HG02884 (cell line): ENCODE measurements at regions not wholly inside any gene's neighbourhood (a gene's known extent, or its start where the extent isn't known, plus 50 kb on each side); places are given as distances from the start of the nearest gene placed in this dataset.

Experiments
- ATAC-seq: cut with Tn5 transposase; IDR thresholded peaks from one replicate; pipeline ENCODE4 v1.9.1; 2021; ENCODE audit warnings: mild to moderate bottlenecking, moderate library complexity; ENCODE audit not compliant: unreplicated experiment

GRCh38 chr14:105838591-105839424 is 312.4 kb downstream of the TMEM121 start:
- ATAC-seq, result no peak

GRCh38 chr14:105839425-105840265 is 313.3 kb downstream of the TMEM121 start:
- ATAC-seq, result no peak

GRCh38 chr14:105840266-105841021 is 314.1 kb downstream of the TMEM121 start:
- ATAC-seq, result no peak

- no peak for ATAC-seq
Observed at GRCh38 chr14:105841022-105842009, 314.9 kb downstream of the TMEM121 start.

GRCh38 chr14:105842105-105842504 is 315.7 kb downstream of the TMEM121 start:
- ATAC-seq, result no peak

GRCh38 chr14:105843444-105844046 is 317.2 kb downstream of the TMEM121 start:
- no peak for ATAC-seq

- ATAC-seq, result no peak
Observed at GRCh38 chr14:105844047-105844630, 317.8 kb downstream of the TMEM121 start.

GRCh38 chr14:105844810-105845724 is 318.7 kb downstream of the TMEM121 start:
- no peak for ATAC-seq

- ATAC-seq, result no peak
Observed at GRCh38 chr14:105845725-105846309, 319.4 kb downstream of the TMEM121 start.

- ATAC-seq, result no peak
Observed at GRCh38 chr14:105846312-105846711, 319.9 kb downstream of the TMEM121 start.

- no peak for ATAC-seq
Observed at GRCh38 chr14:105847400-105847799, 321.0 kb downstream of the TMEM121 start.

- no peak for ATAC-seq
Observed at GRCh38 chr14:105848570-105848969, 322.2 kb downstream of the TMEM121 start.

GRCh38 chr14:105849933-105850626 is 323.7 kb downstream of the TMEM121 start:
- no peak for ATAC-seq

GRCh38 chr14:105850853-105851581 is 324.6 kb downstream of the TMEM121 start:
- no peak for ATAC-seq

- no peak for ATAC-seq
Observed at GRCh38 chr14:105851716-105852377, 325.5 kb downstream of the TMEM121 start.
